Panc1 (cell line): ENCODE measurements at regions not wholly inside any gene's neighbourhood (a gene's known extent, or its start where the extent isn't known, plus 50 kb on each side); places are given as distances from the start of the nearest gene placed in this dataset.

Experiments
- ATAC-seq: fragments of 200-7000 bp; cut with Tn5 transposase; 2 replicates; pipeline ENCODE4 v1.9.1; 2020; ENCODE audit warnings: mild to moderate bottlenecking, moderate library complexity
- BruUV-seq: library from RNA; stranded (reverse); fragments of 400-500 nt; replicated peaks from 2 replicates; lab custom pipeline; 2021; lab: Mats Ljungman, UMichigan
- CTCF ChIA-PET: fragments of 300-600 bp; sonication (Branson Sonifier 250); formaldehyde crosslinking; loops from one replicate; lab custom pipeline; 2022; ENCODE audit warnings: antibody characterized with exemption; lab: Charles Lee
- POLR2A ChIA-PET: fragments of 300-600 bp; sonication (Branson Sonifier 250); formaldehyde crosslinking; loops from one replicate; lab custom pipeline; 2022; ENCODE audit warnings: antibody characterized with exemption; lab: Charles Lee
- DNase-seq: peaks from one replicate; pipeline ENCODE4 v3.0.0-alpha.2; 2010; ENCODE audit warnings: low read depth, low spot score
- H3K27ac ChIP-seq: 2 replicates; pipeline ENCODE4 v1.5.1; 2011; ENCODE audit warnings: mild to moderate bottlenecking, low read length, inconsistent platforms
- H3K27me3 ChIP-seq: fragments of 200-500 bp; sonication (Bioruptor generic); 2 replicates; pipeline ENCODE4 v1.6.0; 2014; ENCODE audit warnings: low read length, inconsistent platforms; ENCODE audit not compliant: control insufficient read depth, insufficient read depth
- H3K36me3 ChIP-seq: fragments of 200-500 bp; sonication (Bioruptor generic); 2 replicates; pipeline ENCODE4 v1.5.1; 2014; ENCODE audit warnings: inconsistent platforms, mild to moderate bottlenecking, low read length, moderate library complexity; ENCODE audit not compliant: control insufficient read depth, insufficient read depth
- H3K4me1 ChIP-seq: 2 replicates; pipeline ENCODE4 v1.5.1; 2011; ENCODE audit warnings: inconsistent platforms, mild to moderate bottlenecking, low read length, moderate library complexity; ENCODE audit not compliant: control insufficient read depth, insufficient read depth
- H3K4me3 ChIP-seq, 2 experiments: 2 replicates each; pipeline ENCODE4 v1.5.1; 2011 to 2012; ENCODE audit warnings: low read depth in 2 of 2, low read length in 2 of 2, mild to moderate bottlenecking in 2 of 2, inconsistent platforms in 1 of 2, moderate library complexity in 1 of 2
- H3K9me3 ChIP-seq: fragments of 200-500 bp; sonication (Bioruptor generic); 2 replicates; pipeline ENCODE4 v1.5.1; 2014; ENCODE audit warnings: low read depth, mild to moderate bottlenecking, inconsistent platforms, low read length, moderate library complexity; ENCODE audit not compliant: control insufficient read depth, insufficient read depth
- CTCF ChIP-seq: fragments of 450-650 bp; IDR thresholded peaks from 2 replicates; pipeline ENCODE4 v1.5.1; 2017; ENCODE audit warnings: mild to moderate bottlenecking
- POLR2AphosphoS5 ChIP-seq: IDR thresholded peaks from 2 replicates; pipeline ENCODE4 v1.6.1; 2012; ENCODE audit warnings: mild to moderate bottlenecking, low read depth, low read length, moderate library complexity
- REST ChIP-seq, 2 experiments: IDR thresholded peaks; 2 replicates each; pipeline ENCODE4 v1.6.1; 2011 to 2012; ENCODE audit warnings: low read depth in 2 of 2, control low read depth in 1 of 2, low read length in 1 of 2, mild to moderate bottlenecking in 1 of 2, moderate library complexity in 1 of 2; ENCODE audit not compliant: insufficient read depth in 1 of 2
- SIN3A ChIP-seq: IDR thresholded peaks from 2 replicates; pipeline ENCODE4 v1.6.1; 2012; ENCODE audit warnings: low read depth, mild to moderate bottlenecking, low read length, moderate library complexity, borderline replicate concordance; ENCODE audit not compliant: insufficient read depth
- TCF7L2 ChIP-seq: IDR thresholded peaks from 2 replicates; pipeline ENCODE4 v1.6.1; 2011; ENCODE audit warnings: mild to moderate bottlenecking, low read depth, low read length, inconsistent platforms
- in situ Hi-C: cut with HindIII; loops from 2 replicates; pipeline ENCODE4 v1.10.0; 2016; ENCODE audit warnings: low sequenced_read_pairs, low pct_unique_long_range_greater_than_20kb
- intact Hi-C: fragments of 100-400 bp; cut with micrococcal nuclease; formaldehyde crosslinking; loops from one replicate; pipeline ENCODE4 v1.10.0; 2022; ENCODE audit not compliant: unreplicated experiment

- no TSS peak for BruUV-seq
- no peaks in the 10 kb centered on the region for H3K4me1 ChIP-seq
- ATAC-seq: no peak
- in situ Hi-C loops (no loop called here), intact Hi-C loops (no loop called here)
- no peaks in the 10 kb centered on the region for H3K9me3 ChIP-seq
- no peak for TF ChIP-seq CTCF
- H3K27ac ChIP-seq: no peak overlapping the region
- H3K4me3 ChIP-seq: no peak overlapping the region
- DNase-seq: no peak
- H3K27me3 ChIP-seq: no peaks in the 10 kb centered on the region
- H3K36me3 ChIP-seq: no peaks in the 10 kb centered on the region
- ChIA-PET CTCF (no interaction called here), POLR2A (no interaction called here)
These were observed 575.7 kb downstream of the NPHP4 start for GRCh38 chr1:5416518-5416917.

- POLR2A ChIA-PET: no interaction called here
- CTCF ChIA-PET: no interaction called here
- Histone ChIP-seq H3K36me3 (no peaks in the 10 kb centered on the region), H3K27ac (no peak overlapping the region), H3K4me3 (no peak overlapping the region), H3K9me3 (no peaks in the 10 kb centered on the region), H3K27me3 (no peaks in the 10 kb centered on the region), H3K4me1 (no peaks in the 10 kb centered on the region)
- no peak for TF ChIP-seq REST (IDR thresholded peaks at IDR 0.05; ENCODE audit: insufficient read depth in 1 of 2, low read depth in 2 of 2, low read length in 1 of 2)
- ATAC-seq (no peak), DNase-seq (no peak)
- intact Hi-C loops (no loop called here), in situ Hi-C loops (no loop called here)
- BruUV-seq: no TSS peak
These were observed 576.6 kb downstream of the NPHP4 start for GRCh38 chr1:5415606-5416005.

GRCh38 chr1:5410652-5411051 lies 581.6 kb downstream of the NPHP4 start:
- H3K27me3 ChIP-seq: no peaks in the 10 kb centered on the region
- H3K4me1 ChIP-seq: no peaks in the 10 kb centered on the region
- POLR2A ChIA-PET: no interaction called here
- ATAC-seq: no peak
- in situ Hi-C loops (no loop called here), intact Hi-C loops (no loop called here)
- DNase-seq: no peak
- BruUV-seq: no TSS peak
- CTCF ChIA-PET: no interaction called here
- H3K4me3 ChIP-seq: no peak overlapping the region
- H3K36me3 ChIP-seq: no peaks in the 10 kb centered on the region
- no peaks in the 10 kb centered on the region for H3K9me3 ChIP-seq
- no peak overlapping the region for H3K27ac ChIP-seq
- TF ChIP-seq SIN3A: no peak
- TF ChIP-seq TCF7L2: no peak
- TF ChIP-seq POLR2AphosphoS5: no peak
- TF ChIP-seq CTCF: no peak
- TF ChIP-seq REST (IDR thresholded peaks at IDR 0.05; ENCODE audit: insufficient read depth in 1 of 2, low read depth in 2 of 2, low read length in 1 of 2): no peak
